ENCODE measurements at regions not wholly inside any gene's neighbourhood (a gene's known extent, or its start where the extent isn't known, plus 50 kb on each side); places are given as distances from the start of the nearest gene placed in this dataset. TPM values are rescaled to one million over a fixed set of nuclear protein-coding genes. Genes with fewer than 3 reads are reported as not detected.

DNA sequence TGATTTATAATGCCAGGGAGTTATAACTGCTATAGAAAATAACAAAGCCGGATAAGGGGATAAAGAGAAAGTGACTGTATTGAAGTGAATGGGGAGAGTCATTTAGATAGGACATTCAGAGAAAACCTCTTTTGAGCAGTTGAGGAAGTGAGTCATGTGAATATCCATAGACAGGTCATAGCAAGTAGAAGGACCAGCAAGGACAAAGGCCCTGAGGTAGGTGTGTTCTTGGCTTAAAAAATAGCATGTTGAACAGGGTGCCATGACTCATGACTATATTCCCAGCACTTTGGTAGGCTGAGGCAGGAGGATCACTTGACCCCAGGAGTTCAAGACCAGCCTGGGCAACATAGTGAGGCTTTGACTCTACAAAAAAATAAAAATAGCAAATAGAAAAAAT is 51.5 kb upstream of the RAP1B start:
- no peak for DNase-seq

DNA sequence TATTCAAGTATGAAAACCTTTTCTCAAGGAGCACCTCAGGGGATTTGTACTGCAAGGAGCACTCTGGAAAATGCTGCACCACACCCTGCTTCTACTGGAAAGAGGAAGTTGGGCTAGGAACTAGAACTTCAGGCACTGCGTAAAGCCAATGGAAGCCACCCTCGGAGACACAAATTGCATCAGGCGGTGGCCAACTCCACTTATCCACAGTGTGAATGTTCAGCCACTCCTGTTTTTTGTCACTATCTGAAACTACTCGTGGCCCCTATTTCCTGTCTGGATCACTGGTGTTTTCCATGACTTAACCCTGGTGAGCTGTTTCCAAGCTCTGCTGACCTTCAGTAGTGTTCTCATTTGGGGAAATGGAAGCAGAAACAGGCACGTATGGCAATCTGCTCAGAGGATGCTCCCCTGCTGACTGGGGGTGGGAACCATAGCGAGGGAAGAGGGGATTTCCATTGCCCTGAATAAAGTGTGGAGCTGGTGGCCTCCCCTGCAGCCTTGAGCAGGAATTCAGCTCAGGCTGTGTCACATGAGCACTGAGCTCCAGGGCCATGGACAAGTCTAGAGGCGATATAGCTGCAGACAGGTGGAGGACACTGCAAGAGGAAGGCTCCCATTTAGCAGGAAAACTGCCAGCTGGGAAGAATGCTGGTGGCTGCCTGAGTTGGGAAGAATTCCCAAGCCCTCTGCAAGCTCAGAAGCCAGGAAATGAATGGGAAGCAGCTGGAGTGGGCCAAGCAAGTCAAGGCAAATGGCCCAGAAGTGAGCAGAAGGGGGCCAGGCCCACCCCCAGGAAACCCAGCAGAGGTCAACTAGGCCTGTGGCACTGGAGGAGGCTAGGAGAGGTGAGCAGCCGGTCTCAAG is 50.5 kb upstream of the RAP1B start:
- DNase-seq, result peak; percentile 20

DNA sequence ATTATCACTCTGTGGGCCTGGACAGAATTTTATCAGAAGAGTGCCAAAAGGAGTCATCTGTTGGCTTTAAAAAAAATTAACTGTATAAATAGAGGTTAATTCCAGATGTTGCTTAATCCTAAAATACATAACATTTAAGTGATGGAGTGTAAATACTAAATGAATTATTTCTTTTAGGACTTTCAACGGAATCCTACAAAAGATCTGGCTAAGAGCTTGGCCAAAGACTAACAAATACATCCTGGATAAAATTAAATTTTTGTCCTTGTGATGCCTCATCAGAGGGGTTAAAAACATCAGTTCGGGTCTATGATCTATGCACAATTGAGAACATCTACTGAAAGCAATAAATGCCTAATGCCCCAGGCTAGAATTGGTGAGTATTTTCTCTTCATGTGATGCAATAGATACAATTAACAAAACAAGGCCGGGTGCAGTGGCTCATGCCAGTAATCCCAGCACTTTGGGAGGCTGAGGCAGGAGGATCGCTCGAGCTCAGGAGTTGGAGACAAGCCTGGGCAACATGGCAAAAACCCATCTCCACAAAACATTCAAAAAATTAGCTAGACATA is 49.8 kb upstream of the RAP1B start:
- DNase-seq, result no peak

Small RNAs in the stretch of these regions (small RNA-seq; reads per million reads assigned to genes)
- not detected for gene AC008033.2 (ENCODE audit: low replicate concordance)

Measured in tongue (tissue), 2 donors.